Neutrophil (primary cell): ENCODE measurements at regions not wholly inside any gene's neighbourhood (a gene's known extent, or its start where the extent isn't known, plus 50 kb on each side); places are given as distances from the start of the nearest gene placed in this dataset.

ENCODE experiments used
- H3K27ac ChIP-seq: fragments of 200-600 bp; sonication (generic); 2 replicates; pipeline ENCODE4 v1.5.1; 2016; ENCODE audit warnings: mild to moderate bottlenecking, moderate library complexity
- H3K27me3 ChIP-seq: fragments of 200-600 bp; sonication (generic); 2 replicates; pipeline ENCODE4 v1.6.0; 2016; ENCODE audit warnings: mild to moderate bottlenecking
- H3K36me3 ChIP-seq: fragments of 200-600 bp; sonication (generic); 2 replicates; pipeline ENCODE4 v1.5.1; 2017
- H3K4me1 ChIP-seq, 2 experiments: fragments of 200-600 bp in 1 of 2; sonication (generic) in 1 of 2; 1 replicate in 1 of 2; 2 replicates in 1 of 2; pipeline versions ENCODE4 v1.5.1 to v1.6.1; 2013 to 2016; ENCODE audit warnings: low read depth in 1 of 2, low read length in 1 of 2, mild to moderate bottlenecking in 1 of 2, moderate library complexity in 1 of 2; ENCODE audit not compliant: control insufficient read depth in 1 of 2, insufficient read depth in 1 of 2
- H3K4me3 ChIP-seq, 2 experiments: fragments of 200-600 bp in 1 of 2; sonication (generic) in 1 of 2; 1 replicate in 1 of 2; 2 replicates in 1 of 2; pipeline ENCODE4 v1.5.1; 2013 to 2016; ENCODE audit warnings: low read depth in 1 of 2, low read length in 1 of 2, mild to moderate bottlenecking in 1 of 2, moderate library complexity in 1 of 2
- H3K9me3 ChIP-seq: fragments of 200-600 bp; sonication (generic); 2 replicates; pipeline ENCODE4 v1.5.1; 2016
- TF ChIP-seq, protein P1 (sequence below): fragments of 200-600 bp; sonication (generic); IDR thresholded peaks from 2 replicates; pipeline ENCODE4 v1.5.1; 2016; ENCODE audit warnings: antibody characterized with exemption

DNA sequence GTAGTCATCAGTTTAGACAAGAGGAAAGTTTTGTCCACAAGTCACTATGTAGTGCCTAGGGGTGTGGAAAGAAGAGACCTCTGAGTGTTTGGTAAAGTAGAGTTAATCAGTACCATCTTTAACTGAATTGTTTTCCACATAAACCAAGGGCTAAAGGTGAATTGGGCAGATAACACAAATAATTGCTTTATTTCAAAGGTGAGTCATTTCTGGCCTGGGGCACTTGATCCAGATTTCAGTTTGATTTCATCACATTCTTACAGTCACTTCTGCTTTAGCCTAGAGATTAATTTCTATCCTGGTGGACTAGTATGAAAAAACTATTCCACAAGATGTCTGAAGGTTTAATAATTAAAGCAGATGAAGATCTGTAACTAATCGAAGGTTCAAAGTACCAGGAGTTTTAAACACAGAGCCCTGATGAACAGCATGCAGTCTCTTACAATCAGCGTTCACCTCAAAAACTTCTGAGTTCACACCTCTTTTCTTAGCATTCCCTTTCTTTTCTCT, 74.5 kb upstream of the BOD1L1 start:
- Histone ChIP-seq H3K27me3 (no peaks in the 10 kb centered on the region), H3K4me3 (no peak overlapping the region), H3K4me1 (no peaks in the 10 kb centered on the region), H3K9me3 (no peaks in the 10 kb centered on the region), H3K27ac (no peak overlapping the region), H3K36me3 (no peaks in the 10 kb centered on the region)
- TF ChIP-seq, protein P1, sequence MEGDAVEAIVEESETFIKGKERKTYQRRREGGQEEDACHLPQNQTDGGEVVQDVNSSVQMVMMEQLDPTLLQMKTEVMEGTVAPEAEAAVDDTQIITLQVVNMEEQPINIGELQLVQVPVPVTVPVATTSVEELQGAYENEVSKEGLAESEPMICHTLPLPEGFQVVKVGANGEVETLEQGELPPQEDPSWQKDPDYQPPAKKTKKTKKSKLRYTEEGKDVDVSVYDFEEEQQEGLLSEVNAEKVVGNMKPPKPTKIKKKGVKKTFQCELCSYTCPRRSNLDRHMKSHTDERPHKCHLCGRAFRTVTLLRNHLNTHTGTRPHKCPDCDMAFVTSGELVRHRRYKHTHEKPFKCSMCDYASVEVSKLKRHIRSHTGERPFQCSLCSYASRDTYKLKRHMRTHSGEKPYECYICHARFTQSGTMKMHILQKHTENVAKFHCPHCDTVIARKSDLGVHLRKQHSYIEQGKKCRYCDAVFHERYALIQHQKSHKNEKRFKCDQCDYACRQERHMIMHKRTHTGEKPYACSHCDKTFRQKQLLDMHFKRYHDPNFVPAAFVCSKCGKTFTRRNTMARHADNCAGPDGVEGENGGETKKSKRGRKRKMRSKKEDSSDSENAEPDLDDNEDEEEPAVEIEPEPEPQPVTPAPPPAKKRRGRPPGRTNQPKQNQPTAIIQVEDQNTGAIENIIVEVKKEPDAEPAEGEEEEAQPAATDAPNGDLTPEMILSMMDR = no peak

DNA sequence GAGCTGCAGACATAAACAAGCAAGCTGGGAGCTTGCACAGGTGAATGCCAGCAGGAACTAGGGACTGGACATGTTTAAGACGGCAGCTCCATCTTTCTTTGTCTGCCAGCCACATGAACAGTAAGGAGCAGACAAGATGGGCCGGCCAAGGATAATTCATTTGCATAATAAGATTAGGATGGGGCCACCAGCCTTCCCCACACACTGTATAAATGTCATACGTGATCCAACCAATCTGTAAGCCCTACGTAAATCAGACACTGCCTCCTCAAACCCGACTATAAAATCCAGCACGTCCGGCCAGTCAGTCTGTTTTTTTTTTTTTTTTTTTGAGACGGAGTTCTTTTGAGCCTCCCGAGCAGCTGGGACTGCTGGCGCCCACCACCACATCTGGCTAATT, 75.6 kb upstream of the BOD1L1 start:
- H3K36me3 ChIP-seq = no peaks in the 10 kb centered on the region
- H3K4me1 ChIP-seq = no peaks in the 10 kb centered on the region
- no peak overlapping the region for H3K27ac ChIP-seq
- H3K27me3 ChIP-seq = no peaks in the 10 kb centered on the region
- TF ChIP-seq, protein P1 = no peak
- no peak overlapping the region for H3K4me3 ChIP-seq
- no peaks in the 10 kb centered on the region for H3K9me3 ChIP-seq

DNA sequence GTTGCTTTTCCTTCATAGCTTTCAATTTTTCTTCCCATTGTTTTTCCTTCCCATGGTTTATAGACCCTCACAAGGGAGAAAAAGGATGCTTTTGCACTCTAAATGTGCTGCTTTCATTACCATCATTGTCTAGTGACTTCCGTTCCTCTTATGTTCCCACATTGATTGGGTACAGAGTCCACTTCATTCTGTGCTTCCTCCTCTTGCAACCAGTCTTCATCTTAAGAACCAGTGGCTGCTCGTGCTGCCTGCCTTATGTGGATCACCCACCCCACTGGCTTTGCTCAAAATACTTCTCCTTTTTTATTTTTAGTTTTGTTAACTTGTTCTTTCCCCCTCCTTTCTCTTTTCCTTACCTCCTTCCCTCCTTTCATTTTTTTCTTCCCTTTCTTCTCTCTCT, 76.5 kb upstream of the BOD1L1 start:
- TF ChIP-seq, protein P1 = no peak
- Histone ChIP-seq H3K36me3 (no peaks in the 10 kb centered on the region), H3K4me1 (no peaks in the 10 kb centered on the region), H3K27ac (no peak overlapping the region), H3K27me3 (no peaks in the 10 kb centered on the region), H3K9me3 (no peaks in the 10 kb centered on the region), H3K4me3 (no peak overlapping the region)

DNA sequence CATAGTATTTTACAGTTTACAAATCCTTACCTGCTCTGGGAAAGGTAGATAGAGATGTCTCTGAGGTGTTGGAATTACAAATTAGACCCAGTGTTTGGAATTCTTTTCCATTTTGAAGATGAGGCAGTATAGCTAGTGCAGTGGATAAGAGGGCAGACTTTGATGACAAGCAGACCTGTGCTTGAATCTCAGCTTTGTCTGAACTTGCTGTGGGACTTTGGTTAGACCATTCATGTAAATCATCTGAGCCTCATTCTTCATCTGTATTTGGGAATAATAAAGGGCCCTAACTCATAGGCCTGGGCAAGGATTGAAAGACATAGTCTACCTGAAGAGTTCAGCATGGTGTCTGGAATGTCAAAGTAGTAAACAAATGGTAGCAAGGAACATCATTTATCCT, 77.2 kb upstream of the BOD1L1 start:
- no peak overlapping the region for H3K27ac ChIP-seq
- no peaks in the 10 kb centered on the region for H3K27me3 ChIP-seq
- no peaks in the 10 kb centered on the region for H3K4me1 ChIP-seq
- no peaks in the 10 kb centered on the region for H3K9me3 ChIP-seq
- no peak overlapping the region for H3K4me3 ChIP-seq
- TF ChIP-seq, protein P1 = no peak
- H3K36me3 ChIP-seq = no peaks in the 10 kb centered on the region

DNA sequence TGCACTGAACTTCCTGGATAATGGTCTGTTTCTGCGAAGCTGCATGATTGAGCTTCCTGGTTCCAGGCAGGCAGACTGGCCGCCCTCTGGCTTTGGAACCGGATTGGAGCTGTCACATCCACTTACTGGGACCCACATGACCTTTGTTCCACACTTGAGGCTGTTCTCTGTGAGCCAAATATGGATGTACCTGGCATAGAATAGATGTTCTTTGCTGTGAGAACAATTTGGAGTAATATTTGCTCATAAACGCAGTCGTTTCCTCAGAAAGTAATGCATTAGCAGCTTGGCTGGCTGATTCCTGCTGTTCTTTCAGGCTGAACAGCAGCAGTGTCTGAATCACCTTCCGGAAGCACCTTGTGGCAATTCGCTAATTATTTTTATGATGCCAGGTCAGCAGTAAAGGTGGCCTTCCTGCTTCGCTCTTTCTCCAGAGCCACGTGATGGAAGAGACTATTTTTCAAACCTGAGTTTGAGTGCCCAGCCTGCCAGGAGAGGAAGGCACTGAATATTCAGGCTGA, 78.1 kb upstream of the BOD1L1 start:
- Histone ChIP-seq H3K27me3 (no peaks in the 10 kb centered on the region), H3K4me3 (no peak overlapping the region), H3K27ac (no peak overlapping the region), H3K36me3 (no peaks in the 10 kb centered on the region), H3K4me1 (no peaks in the 10 kb centered on the region), H3K9me3 (no peaks in the 10 kb centered on the region)
- TF ChIP-seq, protein P1 = no peak

DNA sequence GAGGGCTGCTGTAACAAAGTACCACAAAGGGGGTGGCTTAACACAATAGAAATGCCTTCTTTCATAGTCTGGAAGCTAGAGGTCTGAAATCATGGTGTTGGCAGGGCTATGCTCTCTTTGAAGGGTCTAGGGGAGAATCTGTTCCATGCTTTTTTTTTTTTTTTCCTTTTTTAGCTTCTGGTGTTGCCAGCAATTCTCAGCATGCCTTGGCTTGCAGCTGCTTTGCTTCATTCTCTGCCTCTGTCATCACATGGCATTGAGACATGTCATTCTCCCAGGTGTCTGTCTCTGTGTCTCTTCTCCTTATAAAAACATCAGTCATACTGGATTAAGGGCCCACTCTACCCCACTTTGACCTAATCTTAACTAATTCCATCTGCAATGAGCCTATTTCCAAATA, 78.6 kb upstream of the BOD1L1 start:
- no peak overlapping the region for H3K27ac ChIP-seq
- TF ChIP-seq, protein P1 = no peak
- H3K4me3 ChIP-seq = no peak overlapping the region
- no peaks in the 10 kb centered on the region for H3K4me1 ChIP-seq
- H3K36me3 ChIP-seq = no peaks in the 10 kb centered on the region
- H3K27me3 ChIP-seq = no peaks in the 10 kb centered on the region
- no peaks in the 10 kb centered on the region for H3K9me3 ChIP-seq
